GM18870 (cell line): ENCODE measurements at regions not wholly inside any gene's neighbourhood (a gene's known extent, or its start where the extent isn't known, plus 50 kb on each side); places are given as distances from the start of the nearest gene placed in this dataset.
"Not testable (repeated sequence)": the region's sequence is repeated elsewhere in the genome, so short reads cannot be mapped to it uniquely, and the experiment has no call there.

ENCODE experiments used
- ATAC-seq: cut with Tn5 transposase; IDR thresholded peaks from one replicate; pipeline ENCODE4 v1.9.1; 2021; ENCODE audit warnings: moderate library complexity; ENCODE audit not compliant: unreplicated experiment

GRCh38 chr18:55988537-55988936 is 400.5 kb upstream of the TCF4 start:
- ATAC-seq, result no peak

DNA sequence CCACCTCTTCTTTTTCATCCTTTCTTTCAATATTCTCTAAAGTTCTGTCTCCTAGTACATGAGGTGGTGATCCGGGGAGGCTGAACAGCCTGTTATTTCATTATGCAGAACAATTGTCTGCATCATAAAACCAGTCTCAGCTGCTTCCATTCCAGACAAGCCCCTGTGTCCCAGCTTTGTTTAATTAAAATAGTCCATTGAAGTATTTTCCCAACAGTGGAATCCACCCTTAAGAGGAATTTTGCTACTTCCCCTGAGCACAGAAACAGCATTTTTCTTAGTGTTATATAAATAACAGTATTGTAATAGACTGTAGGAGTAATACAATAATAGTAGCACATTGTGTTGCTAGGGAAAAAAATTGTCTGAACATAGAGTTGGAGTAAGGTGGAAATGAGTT is 395.4 kb upstream of the TCF4 start:
- no peak for ATAC-seq

DNA sequence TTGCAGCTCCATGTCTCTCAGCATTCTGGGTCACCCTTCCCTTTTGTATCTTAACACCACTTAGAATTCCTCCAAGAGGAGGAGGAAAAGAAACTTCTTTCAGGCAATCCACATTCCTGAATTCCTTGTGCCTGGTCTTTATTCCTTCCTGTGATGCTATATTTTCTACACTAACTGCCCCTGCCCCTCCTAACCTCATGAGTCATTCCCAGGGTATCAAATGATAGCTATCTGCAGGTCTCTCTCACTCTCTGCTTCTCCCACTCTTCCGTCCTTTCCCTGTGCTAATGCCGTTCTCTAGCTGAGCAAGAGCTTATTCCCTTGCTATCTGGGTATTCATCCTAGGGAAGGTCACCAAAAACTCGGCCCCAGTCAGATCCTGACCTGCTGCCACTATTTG is 395.0 kb upstream of the TCF4 start:
- no peak for ATAC-seq

- no peak for ATAC-seq
These were observed 393.9 kb upstream of the TCF4 start for GRCh38 chr18:55981712-55982475.

- no peak for ATAC-seq
These were observed 386.5 kb upstream of the TCF4 start for GRCh38 chr18:55974521-55974920.

- ATAC-seq, result no peak
These were observed 380.6 kb upstream of the TCF4 start for GRCh38 chr18:55968550-55968949.

GRCh38 chr18:55967019-55967418 is 379.0 kb upstream of the TCF4 start:
- ATAC-seq, result no peak

DNA sequence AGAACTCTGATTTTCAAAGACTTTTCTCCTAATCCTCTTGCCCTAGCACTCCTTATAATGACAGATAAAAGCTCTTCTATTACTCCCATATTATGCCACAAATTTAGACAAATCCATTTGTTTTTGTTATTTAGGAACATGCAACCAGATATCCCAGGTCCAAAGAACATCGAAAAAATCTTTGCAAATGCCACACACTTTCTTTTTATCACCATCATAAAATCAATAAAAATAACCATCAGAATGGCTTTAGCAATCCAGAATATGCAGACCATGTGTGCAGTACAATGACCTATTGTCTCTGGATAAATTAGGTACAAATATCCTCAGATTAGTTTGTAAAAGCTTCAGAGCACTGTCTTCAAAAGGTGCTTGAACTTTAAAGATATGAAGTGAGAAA is 376.2 kb upstream of the TCF4 start:
- no peak for ATAC-seq

DNA sequence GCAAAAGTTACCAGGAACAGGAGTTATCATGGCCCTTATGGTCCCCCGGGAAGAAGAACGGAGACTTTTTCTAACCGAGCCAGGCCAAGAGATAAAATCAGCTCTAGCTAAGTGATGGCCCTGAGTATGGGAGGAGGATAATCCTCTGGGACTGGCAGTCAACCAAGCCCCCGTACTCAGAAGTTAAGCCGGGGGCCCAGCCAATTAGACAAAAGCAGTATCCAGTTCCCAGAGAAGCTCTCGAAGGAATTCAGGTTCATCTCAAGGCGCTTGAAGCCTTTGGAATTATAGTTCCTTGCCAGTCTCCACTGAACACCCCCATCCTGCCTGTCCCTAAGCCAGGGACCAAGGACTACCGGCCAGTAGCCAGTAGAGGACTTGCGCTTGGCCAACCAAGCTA is 365.3 kb upstream of the TCF4 start:
- no peak for ATAC-seq

GRCh38 chr18:55951738-55952137 is 363.7 kb upstream of the TCF4 start:
- not testable (repeated sequence) for ATAC-seq

- no peak for ATAC-seq
These were observed 362.6 kb upstream of the TCF4 start for GRCh38 chr18:55950379-55951166.

GRCh38 chr18:55934821-55935220 is 346.8 kb upstream of the TCF4 start:
- no peak for ATAC-seq

DNA sequence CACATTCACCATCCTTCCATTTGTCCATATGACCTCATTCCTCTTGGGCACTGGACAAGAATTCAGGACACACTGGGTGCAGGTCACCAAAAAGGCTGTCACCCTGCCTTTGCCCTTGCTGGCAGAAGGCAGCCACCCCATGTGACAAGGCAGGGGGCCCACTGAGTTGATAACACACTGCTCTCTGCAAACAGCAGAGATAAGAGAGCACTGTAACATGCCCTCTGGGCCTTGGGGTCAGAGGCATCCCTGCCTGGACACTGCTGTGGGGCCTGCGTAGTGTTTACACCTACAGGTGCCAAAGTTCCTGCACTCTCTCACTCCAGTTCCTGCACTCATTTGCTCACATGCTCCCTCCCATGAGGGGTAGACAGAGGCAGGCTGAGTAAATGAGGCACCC is 344.7 kb upstream of the TCF4 start:
- no peak for ATAC-seq

DNA sequence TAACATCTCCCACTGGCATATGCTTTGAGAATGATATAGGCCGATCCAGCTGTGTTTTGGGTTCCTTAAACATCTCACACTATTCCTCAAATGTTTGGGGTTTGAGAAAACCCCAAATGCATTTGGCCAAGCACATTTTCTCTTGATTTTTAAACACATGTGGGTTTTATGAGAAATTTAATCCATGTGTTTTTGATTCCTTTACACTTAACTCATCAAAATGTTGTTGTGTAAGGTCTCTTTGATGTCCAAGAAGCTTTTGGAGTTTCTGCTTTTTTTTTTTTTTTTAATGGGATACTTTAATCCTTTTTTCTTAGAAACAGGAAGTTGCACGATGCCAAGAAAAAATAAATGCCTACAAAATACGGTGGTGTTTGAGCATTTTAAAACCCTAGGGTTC is 339.8 kb upstream of the TCF4 start:
- no peak for ATAC-seq

DNA sequence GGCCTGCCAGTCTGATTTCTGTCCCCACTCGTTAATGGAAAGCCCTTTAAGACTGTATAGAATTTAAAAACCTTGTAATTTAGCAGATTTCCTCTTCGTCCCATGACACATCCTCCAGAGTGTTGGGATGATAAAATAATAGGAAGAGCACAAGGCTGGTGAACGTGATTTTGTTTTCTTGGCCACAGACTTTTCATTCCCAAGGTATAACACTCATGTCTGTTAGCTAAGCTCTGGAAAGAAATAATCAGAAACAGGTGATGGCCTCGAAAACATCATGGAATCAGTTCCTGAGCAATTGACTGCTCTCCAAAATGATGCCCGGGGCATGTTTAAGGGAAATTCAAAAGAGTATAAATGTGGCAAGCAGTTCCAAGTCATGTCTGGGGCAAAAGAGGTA is 337.8 kb upstream of the TCF4 start:
- ATAC-seq, result no peak

GRCh38 chr18:55920063-55920462 is 332.1 kb upstream of the TCF4 start:
- ATAC-seq, result no peak

- ATAC-seq, result no peak
These were observed 330.5 kb upstream of the TCF4 start for GRCh38 chr18:55918444-55918843.

DNA sequence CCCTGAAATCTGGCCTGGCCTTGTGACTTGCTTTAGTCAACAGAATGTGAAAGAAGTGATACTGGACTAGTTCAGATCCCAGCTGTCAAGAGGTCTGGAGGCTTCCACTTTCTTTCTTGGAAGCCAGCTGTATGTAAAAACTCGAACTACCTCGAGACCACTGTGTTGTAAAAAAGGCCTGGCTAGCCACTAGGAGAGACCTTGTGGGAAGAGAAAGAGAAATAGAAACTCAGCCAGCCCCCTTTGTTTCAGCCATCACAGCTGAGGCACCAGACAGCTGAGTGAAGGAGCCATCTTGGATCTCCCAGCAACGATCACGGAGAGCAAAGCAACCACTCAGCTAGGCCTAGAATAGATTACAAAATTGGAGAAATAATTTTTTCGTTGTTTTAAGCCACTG is 324.9 kb upstream of the TCF4 start:
- ATAC-seq, result no peak

- no peak for ATAC-seq
These were observed 324.1 kb upstream of the TCF4 start for GRCh38 chr18:55912071-55912470.

DNA sequence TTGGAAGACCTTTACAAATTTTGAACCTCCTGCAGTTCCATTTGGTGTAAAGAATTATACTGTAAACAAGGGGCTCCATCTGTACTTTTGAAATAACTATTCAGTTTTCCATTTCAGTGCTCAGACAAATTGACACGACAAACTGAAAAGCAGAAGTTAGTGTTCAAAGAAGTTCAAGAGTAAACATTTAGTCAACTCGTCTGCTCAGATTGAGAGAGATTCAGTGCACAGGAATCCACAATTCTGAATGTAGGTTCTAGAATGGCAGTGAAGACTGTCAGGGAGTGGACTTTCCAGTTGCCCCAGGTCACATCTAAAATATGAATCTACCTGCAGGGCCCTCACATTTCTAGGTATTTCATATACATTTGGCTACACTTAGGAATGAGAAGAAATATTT is 322.3 kb upstream of the TCF4 start:
- ATAC-seq, result no peak

DNA sequence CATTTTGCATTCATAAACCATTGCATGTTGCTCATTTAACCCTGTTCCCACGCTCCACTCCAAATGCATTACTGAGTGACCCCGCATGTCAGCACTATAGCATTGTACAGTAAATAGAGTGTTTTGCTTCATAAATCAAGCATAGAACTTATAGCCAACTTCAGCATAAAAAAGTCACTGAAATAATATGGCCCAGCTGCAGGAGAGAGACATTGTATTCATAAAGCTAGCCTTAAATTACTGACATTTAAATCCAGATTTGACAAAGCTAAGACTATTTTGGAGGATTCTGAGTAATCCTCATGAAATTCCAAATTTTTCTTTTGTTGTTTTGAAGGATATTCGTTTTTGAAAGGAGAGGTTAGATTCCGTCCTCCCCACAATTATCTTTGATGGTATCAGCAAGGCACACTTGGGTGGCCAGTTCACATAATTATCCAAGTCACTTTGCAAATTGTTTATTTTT is 320.9 kb upstream of the TCF4 start:
- no peak for ATAC-seq

DNA sequence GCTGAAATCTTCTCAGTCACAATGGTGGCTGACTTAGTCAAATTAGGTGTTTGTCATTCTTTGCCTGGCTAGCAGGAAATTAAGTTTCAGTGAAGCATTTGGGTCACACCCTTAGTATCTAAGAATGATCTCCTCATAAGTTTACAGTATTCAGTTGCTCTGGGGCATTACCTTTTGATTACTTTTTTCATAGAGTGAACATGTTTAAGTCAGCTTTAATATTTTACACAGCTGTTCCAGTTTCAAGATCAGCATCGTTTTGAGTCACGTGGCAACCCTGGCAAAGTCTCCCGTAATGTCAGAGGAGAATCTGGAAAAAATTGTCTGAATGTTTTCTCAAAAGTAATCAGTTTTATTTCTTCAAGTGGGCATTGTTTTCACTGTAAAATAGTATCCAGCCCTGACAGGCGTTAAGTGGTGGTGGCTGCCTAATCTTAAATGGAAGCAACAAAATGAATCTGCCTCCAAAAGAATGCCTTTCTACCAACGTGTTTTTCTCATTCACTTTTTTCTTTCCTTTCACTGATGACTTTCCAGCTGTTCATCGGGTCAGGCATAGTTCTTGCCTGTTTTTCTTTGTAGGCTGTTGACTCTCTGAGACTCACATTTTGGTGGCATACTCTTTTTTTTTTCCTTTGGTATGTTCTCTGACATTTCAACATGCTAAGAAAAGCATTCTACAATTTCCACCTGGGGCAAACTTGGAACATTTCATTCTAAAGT is 319.6 kb upstream of the TCF4 start:
- no peak for ATAC-seq
